ENCODE measurements at regions not wholly inside any gene's neighbourhood (a gene's known extent, or its start where the extent isn't known, plus 50 kb on each side); places are given as distances from the start of the nearest gene placed in this dataset.

GRCh38 chr2:67217398-67217797 lies 179.7 kb upstream of the ETAA1 start:
- TF ChIP-seq, protein P1, sequence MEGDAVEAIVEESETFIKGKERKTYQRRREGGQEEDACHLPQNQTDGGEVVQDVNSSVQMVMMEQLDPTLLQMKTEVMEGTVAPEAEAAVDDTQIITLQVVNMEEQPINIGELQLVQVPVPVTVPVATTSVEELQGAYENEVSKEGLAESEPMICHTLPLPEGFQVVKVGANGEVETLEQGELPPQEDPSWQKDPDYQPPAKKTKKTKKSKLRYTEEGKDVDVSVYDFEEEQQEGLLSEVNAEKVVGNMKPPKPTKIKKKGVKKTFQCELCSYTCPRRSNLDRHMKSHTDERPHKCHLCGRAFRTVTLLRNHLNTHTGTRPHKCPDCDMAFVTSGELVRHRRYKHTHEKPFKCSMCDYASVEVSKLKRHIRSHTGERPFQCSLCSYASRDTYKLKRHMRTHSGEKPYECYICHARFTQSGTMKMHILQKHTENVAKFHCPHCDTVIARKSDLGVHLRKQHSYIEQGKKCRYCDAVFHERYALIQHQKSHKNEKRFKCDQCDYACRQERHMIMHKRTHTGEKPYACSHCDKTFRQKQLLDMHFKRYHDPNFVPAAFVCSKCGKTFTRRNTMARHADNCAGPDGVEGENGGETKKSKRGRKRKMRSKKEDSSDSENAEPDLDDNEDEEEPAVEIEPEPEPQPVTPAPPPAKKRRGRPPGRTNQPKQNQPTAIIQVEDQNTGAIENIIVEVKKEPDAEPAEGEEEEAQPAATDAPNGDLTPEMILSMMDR (conservative IDR thresholded peaks at IDR 0.05; ENCODE audit: low read length): no peak
- no peak overlapping the region for H3K4me3 ChIP-seq (ENCODE audit: low read length)
- DNase-seq (ENCODE audit: low read depth): no peak

GRCh38 chr2:67218056-67218455 lies 179.1 kb upstream of the ETAA1 start:
- TF ChIP-seq, protein P1 (conservative IDR thresholded peaks at IDR 0.05; ENCODE audit: low read length): no peak
- no peak for DNase-seq (ENCODE audit: low read depth)

DNA sequence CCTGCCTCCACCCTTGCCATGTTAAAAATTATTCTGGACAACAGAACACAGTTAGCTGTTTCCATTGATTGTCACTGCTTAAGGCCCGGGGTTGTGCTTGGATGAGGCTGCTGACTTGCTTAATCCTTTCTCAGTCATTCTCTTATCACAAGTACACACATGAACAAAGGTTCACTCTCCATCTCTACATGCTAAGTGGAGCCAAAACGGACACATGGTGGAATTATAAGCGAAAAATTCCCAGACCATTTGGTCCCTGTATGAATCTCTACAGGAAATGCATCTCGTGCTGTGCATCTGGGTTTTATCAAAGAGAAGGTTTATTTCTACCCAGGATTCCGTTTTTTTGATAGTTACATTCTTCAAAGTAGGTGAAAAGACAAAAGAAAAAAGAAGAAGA lies 177.5 kb upstream of the ETAA1 start:
- TF ChIP-seq, protein P1 (conservative IDR thresholded peaks at IDR 0.05; ENCODE audit: low read length): no peak

More at GRCh38 chr2:67218056-67218455, 179.1 kb upstream of the ETAA1 start:
- no peak overlapping the region for H3K4me3 ChIP-seq (ENCODE audit: low read length)

DNA sequence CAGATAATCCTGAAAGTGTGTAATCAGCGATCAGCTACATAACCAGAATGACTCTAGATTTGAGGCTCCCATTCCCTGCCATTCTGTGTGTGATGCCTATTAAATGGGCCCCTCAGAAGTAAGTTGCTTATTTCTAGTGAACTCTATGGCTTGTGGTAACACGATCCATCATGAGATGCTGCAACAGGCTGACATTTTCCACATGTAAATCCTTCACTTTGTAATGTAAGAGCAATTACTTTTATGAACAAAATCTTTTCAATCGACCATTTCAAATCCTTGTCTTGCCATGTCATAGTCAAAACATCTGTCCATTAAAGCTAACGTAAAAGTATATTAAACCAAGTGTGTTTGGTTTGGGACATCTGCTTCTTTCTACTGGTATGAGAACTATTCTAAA lies 175.9 kb upstream of the ETAA1 start:
- H3K4me3 ChIP-seq (ENCODE audit: low read length): no peak overlapping the region
- TF ChIP-seq, protein P1 (conservative IDR thresholded peaks at IDR 0.05; ENCODE audit: low read length): no peak
- peak; percentile 24 for DNase-seq (ENCODE audit: low read depth)

More for the DNA sequence above, 177.5 kb upstream of the ETAA1 start:
- H3K4me3 ChIP-seq (ENCODE audit: low read length): no peak overlapping the region
- DNase-seq (ENCODE audit: low read depth): no peak

GRCh38 chr2:67225287-67225973 lies 171.7 kb upstream of the ETAA1 start:
- no peak overlapping the region for H3K4me3 ChIP-seq (ENCODE audit: low read length)
- TF ChIP-seq, protein P1 (conservative IDR thresholded peaks at IDR 0.05; ENCODE audit: low read length): no peak
- no peak for DNase-seq (ENCODE audit: low read depth)

DNA sequence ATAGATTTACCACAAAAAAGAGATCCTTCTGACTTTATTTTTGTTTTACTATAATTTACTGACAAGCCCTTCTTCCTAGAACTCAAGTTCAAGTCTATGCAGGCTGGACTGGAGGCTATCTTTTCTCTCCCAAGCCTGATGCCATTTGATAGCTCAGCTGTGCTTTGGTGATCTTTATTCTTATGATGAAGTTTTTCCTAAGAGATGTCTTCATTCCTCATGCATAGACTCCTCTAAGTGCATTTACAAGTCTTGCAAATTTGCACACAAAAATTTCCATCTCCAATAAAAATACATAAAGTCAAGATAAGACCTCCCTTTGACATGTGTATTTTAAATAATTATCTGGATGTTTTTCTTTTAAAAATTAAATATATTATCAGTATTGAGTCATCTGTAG lies 167.4 kb upstream of the ETAA1 start:
- no peak overlapping the region for H3K4me3 ChIP-seq (ENCODE audit: low read length)
- no peak for DNase-seq (ENCODE audit: low read depth)
- TF ChIP-seq, protein P1 (conservative IDR thresholded peaks at IDR 0.05; ENCODE audit: low read length): no peak

- TF ChIP-seq, protein P1 (conservative IDR thresholded peaks at IDR 0.05; ENCODE audit: low read length): no peak
These were observed 164.2 kb upstream of the ETAA1 start for GRCh38 chr2:67232936-67233335.

More at GRCh38 chr2:67232936-67233335, 164.2 kb upstream of the ETAA1 start:
- DNase-seq (ENCODE audit: low read depth): no peak
- H3K4me3 ChIP-seq (ENCODE audit: low read length): no peak overlapping the region

Measured in AG10803 (cell line).